K562 (cell line): ENCODE measurements at regions not wholly inside any gene's neighbourhood (a gene's known extent, or its start where the extent isn't known, plus 50 kb on each side); places are given as distances from the start of the nearest gene placed in this dataset.

ENCODE experiments used
- ASH1L ChIP-seq: fragments of 450-650 bp; IDR thresholded peaks from 2 replicates; pipeline ENCODE4 v1.6.1; 2018; ENCODE audit warnings: borderline replicate concordance, mild to moderate bottlenecking, low read depth; ENCODE audit not compliant: partially characterized antibody
- CHD2 ChIP-seq: IDR thresholded peaks from 2 replicates; pipeline ENCODE4 v1.6.1; 2011; ENCODE audit warnings: low read depth, low read length
- HMG20A ChIP-seq: fragments of 450-650 bp; formaldehyde crosslinking; conservative IDR thresholded peaks from 2 replicates; pipeline ENCODE4 v1.4.0; 2020; ENCODE audit warnings: mild to moderate bottlenecking, mixed read lengths
- HMG20B ChIP-seq: fragments of 250-450 bp; sonication (Bioruptor Pico); IDR thresholded peaks from 2 replicates; pipeline ENCODE4 v1.5.0; 2021; ENCODE audit warnings: mild to moderate bottlenecking
- NELFE ChIP-seq: IDR thresholded peaks from 2 replicates; pipeline ENCODE4 v1.6.1; 2011; ENCODE audit warnings: mild to moderate bottlenecking; ENCODE audit not compliant: insufficient read depth, insufficient read length
- SMAD3 ChIP-seq: fragments of 450-650 bp; formaldehyde crosslinking; conservative IDR thresholded peaks from 2 replicates; pipeline ENCODE4 v1.4.0; 2020; ENCODE audit warnings: mild to moderate bottlenecking
- TEAD2 ChIP-seq: fragments of 450-650 bp; IDR thresholded peaks from 2 replicates; pipeline ENCODE4 v1.6.1; 2016; ENCODE audit warnings: missing genetic modification characterization, control low read depth, missing compliant biosample characterization
- ZNF583 ChIP-seq: fragments of 250-450 bp; sonication (Bioruptor Pico); IDR thresholded peaks from 2 replicates; pipeline ENCODE4 v1.4.0; 2020
- TF ChIP-seq, protein P1 (sequence below), 2 experiments: IDR thresholded peaks in 1 of 2; conservative IDR thresholded peaks in 1 of 2; 2 replicates each; pipeline ENCODE4 v1.6.1; 2016; ENCODE audit warnings: low read depth in 2 of 2, mild to moderate bottlenecking in 1 of 2, missing compliant biosample characterization in 1 of 2, missing genetic modification characterization in 1 of 2, moderate library complexity in 1 of 2
- TF ChIP-seq, protein P2 (sequence below): fragments of 200-800 bp; sonication (Bioruptor generic); IDR thresholded peaks from 2 replicates; pipeline ENCODE4 v1.6.1; 2017; ENCODE audit warnings: missing genetic modification characterization, missing compliant biosample characterization
- TF ChIP-seq, protein P3 (sequence below), 2 experiments: fragments of 450-650 bp; formaldehyde crosslinking in 1 of 2; IDR thresholded peaks; 2 replicates each; pipeline versions ENCODE4 v1.4.0 to v1.6.1; 2014 to 2020; ENCODE audit warnings: mild to moderate bottlenecking in 2 of 2, borderline replicate concordance in 1 of 2, low read depth in 1 of 2

DNA sequence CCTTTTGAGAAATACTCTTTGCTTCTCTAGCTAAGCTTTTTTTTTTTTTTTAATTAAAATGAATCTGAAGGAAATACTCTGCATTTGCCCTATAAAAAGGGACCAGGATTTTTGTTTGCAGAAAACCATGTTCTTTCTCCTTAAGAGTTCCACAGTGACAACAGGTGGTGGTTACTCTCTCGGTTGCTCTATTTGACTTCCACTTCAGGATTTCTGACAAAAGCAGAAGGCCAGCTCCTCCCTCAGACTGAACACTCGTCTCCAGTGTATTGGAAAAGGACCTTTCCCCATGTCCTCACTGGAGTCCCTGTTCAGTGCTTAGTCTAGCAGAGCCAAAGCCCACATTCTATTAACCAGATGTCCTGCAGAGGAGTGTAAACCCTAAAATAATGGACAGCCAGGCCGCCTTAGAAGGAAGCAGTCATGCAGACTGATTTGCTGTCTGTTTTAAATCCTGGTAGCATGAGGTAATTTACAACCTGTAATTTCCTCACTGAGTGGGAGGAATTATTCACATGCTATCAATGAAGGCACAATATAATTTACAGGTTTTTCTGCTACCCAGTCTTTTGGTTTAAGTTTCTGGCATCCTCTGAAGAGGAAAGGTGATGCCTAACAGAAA lies 599.3 kb downstream of the PYDC2 start (continued):
- TF ChIP-seq, protein P1, sequence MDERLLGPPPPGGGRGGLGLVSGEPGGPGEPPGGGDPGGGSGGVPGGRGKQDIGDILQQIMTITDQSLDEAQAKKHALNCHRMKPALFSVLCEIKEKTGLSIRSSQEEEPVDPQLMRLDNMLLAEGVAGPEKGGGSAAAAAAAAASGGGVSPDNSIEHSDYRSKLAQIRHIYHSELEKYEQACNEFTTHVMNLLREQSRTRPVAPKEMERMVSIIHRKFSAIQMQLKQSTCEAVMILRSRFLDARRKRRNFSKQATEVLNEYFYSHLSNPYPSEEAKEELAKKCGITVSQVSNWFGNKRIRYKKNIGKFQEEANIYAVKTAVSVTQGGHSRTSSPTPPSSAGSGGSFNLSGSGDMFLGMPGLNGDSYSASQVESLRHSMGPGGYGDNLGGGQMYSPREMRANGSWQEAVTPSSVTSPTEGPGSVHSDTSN (CRISPR knock-in tag; IDR thresholded peaks at IDR 0.05; ENCODE audit: low read depth): no peak
- TF ChIP-seq, protein P1 (tag; conservative IDR thresholded peaks at IDR 0.05; ENCODE audit: low read depth): no peak
- TF ChIP-seq TEAD2 (tag) (no peak), HMG20A (CRISPR knock-in tag) (no peak), SMAD3 (no peak), ASH1L (no peak), HMG20B (CRISPR knock-in tag) (no peak), ZNF583 (no peak), NELFE (no peak), CHD2 (no peak)
- TF ChIP-seq, protein P2, sequence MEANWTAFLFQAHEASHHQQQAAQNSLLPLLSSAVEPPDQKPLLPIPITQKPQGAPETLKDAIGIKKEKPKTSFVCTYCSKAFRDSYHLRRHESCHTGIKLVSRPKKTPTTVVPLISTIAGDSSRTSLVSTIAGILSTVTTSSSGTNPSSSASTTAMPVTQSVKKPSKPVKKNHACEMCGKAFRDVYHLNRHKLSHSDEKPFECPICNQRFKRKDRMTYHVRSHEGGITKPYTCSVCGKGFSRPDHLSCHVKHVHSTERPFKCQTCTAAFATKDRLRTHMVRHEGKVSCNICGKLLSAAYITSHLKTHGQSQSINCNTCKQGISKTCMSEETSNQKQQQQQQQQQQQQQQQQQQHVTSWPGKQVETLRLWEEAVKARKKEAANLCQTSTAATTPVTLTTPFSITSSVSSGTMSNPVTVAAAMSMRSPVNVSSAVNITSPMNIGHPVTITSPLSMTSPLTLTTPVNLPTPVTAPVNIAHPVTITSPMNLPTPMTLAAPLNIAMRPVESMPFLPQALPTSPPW (CRISPR knock-in tag): no peak
- TF ChIP-seq, protein P3, sequence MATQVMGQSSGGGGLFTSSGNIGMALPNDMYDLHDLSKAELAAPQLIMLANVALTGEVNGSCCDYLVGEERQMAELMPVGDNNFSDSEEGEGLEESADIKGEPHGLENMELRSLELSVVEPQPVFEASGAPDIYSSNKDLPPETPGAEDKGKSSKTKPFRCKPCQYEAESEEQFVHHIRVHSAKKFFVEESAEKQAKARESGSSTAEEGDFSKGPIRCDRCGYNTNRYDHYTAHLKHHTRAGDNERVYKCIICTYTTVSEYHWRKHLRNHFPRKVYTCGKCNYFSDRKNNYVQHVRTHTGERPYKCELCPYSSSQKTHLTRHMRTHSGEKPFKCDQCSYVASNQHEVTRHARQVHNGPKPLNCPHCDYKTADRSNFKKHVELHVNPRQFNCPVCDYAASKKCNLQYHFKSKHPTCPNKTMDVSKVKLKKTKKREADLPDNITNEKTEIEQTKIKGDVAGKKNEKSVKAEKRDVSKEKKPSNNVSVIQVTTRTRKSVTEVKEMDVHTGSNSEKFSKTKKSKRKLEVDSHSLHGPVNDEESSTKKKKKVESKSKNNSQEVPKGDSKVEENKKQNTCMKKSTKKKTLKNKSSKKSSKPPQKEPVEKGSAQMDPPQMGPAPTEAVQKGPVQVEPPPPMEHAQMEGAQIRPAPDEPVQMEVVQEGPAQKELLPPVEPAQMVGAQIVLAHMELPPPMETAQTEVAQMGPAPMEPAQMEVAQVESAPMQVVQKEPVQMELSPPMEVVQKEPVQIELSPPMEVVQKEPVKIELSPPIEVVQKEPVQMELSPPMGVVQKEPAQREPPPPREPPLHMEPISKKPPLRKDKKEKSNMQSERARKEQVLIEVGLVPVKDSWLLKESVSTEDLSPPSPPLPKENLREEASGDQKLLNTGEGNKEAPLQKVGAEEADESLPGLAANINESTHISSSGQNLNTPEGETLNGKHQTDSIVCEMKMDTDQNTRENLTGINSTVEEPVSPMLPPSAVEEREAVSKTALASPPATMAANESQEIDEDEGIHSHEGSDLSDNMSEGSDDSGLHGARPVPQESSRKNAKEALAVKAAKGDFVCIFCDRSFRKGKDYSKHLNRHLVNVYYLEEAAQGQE (IDR thresholded peaks at IDR 0.05; ENCODE audit: borderline replicate concordance): no peak
- TF ChIP-seq, protein P3 (CRISPR knock-in tag; IDR thresholded peaks at IDR 0.05; ENCODE audit: low read depth): no peak
